WTC11 (cell line): ENCODE measurements at regions not wholly inside any gene's neighbourhood (a gene's known extent, or its start where the extent isn't known, plus 50 kb on each side); places are given as distances from the start of the nearest gene placed in this dataset.
A peak's percentile ranks its signal among the peaks of the same experiment; 100 is the strongest.

Experiments used
- ATAC-seq: fragments of 200-7000 bp; cut with Tn5 transposase; 2 replicates; pipeline ENCODE4 v1.10.0; 2021; ENCODE audit warnings: mild to moderate bottlenecking, moderate library complexity
- CTCF ChIA-PET: fragments of 300-600 bp; sonication (Branson Sonifier 250); formaldehyde crosslinking; loops from one replicate; lab custom pipeline; 2021; ENCODE audit warnings: antibody characterized with exemption; lab: Charles Lee
- POLR2A ChIA-PET: fragments of 350-600 bp; sonication (Branson Sonifier 250); formaldehyde crosslinking; loops from one replicate; lab custom pipeline; 2021; ENCODE audit warnings: antibody characterized with exemption; lab: Charles Lee
- DNase-seq: peaks from one replicate; pipeline ENCODE4 v3.0.0; 2021; ENCODE audit warnings: low spot score
- H3K27ac Mint-ChIP-seq: 2 replicates; pipeline ENCODE4 v1.8.0; 2021; ENCODE audit warnings: mixed read lengths
- H3K27me3 Mint-ChIP-seq: 2 replicates; pipeline ENCODE4 v1.8.0; 2021; ENCODE audit warnings: low read depth, mild to moderate bottlenecking, moderate library complexity, mixed read lengths
- H3K36me3 Mint-ChIP-seq: 2 replicates; pipeline ENCODE4 v1.8.0; 2021; ENCODE audit warnings: mixed read lengths
- H3K4me1 Mint-ChIP-seq: 2 replicates; pipeline ENCODE4 v1.8.0; 2022; ENCODE audit warnings: mixed read lengths
- H3K4me3 Mint-ChIP-seq: 2 replicates; pipeline ENCODE4 v1.8.0; 2021; ENCODE audit warnings: mild to moderate bottlenecking, moderate library complexity, mixed read lengths
- H3K9me3 Mint-ChIP-seq: 2 replicates; pipeline ENCODE4 v1.8.0; 2021; ENCODE audit warnings: mixed read lengths
- FOXJ3 ChIP-seq: sonication (generic); formaldehyde crosslinking; IDR thresholded peaks from 2 replicates; pipeline ENCODE4 v1.9.0; 2021; ENCODE audit warnings: missing genetic modification reagents, mild to moderate bottlenecking, borderline replicate concordance
- FOXP1 ChIP-seq: sonication (generic); formaldehyde crosslinking; IDR thresholded peaks from 2 replicates; pipeline ENCODE4 v1.8.0; 2022; ENCODE audit warnings: missing genetic modification reagents, mild to moderate bottlenecking, moderate library complexity, borderline replicate concordance
- GABPB1 ChIP-seq: sonication (generic); formaldehyde crosslinking; IDR thresholded peaks from 2 replicates; pipeline ENCODE4 v1.8.1; 2023; ENCODE audit warnings: mild to moderate bottlenecking, missing genetic modification reagents
- MXD4 ChIP-seq: fragments of 250-450 bp; sonication (Bioruptor Pico); IDR thresholded peaks from 2 replicates; pipeline ENCODE4 v1.8.0; 2021; ENCODE audit warnings: mild to moderate bottlenecking, moderate library complexity, borderline replicate concordance
- NFATC4 ChIP-seq: fragments of 250-450 bp; sonication (Bioruptor Pico); IDR thresholded peaks from 2 replicates; pipeline ENCODE4 v1.9.0; 2021; ENCODE audit warnings: mild to moderate bottlenecking
- NR3C1 ChIP-seq: sonication (generic); formaldehyde crosslinking; conservative IDR thresholded peaks from 2 replicates; pipeline ENCODE4 v1.8.1; 2023; ENCODE audit warnings: low read depth, mild to moderate bottlenecking, missing genetic modification reagents
- PRDM15 ChIP-seq: sonication (generic); formaldehyde crosslinking; IDR thresholded peaks from 2 replicates; pipeline ENCODE4 v1.8.0; 2022; ENCODE audit warnings: missing genetic modification reagents
- PRRX2 ChIP-seq: fragments of 250-450 bp; sonication (Bioruptor Pico); IDR thresholded peaks from 2 replicates; pipeline ENCODE4 v1.8.0; 2021; ENCODE audit warnings: mild to moderate bottlenecking
- SMAD3 ChIP-seq: sonication (generic); formaldehyde crosslinking; IDR thresholded peaks from 2 replicates; pipeline ENCODE4 v1.8.0; 2022; ENCODE audit warnings: missing genetic modification reagents, mild to moderate bottlenecking, borderline replicate concordance
- ZBTB43 ChIP-seq: sonication (generic); formaldehyde crosslinking; IDR thresholded peaks from 2 replicates; pipeline ENCODE4 v1.8.1; 2023; ENCODE audit warnings: mild to moderate bottlenecking, missing genetic modification reagents
- ZNF232 ChIP-seq: sonication (generic); formaldehyde crosslinking; IDR thresholded peaks from 2 replicates; pipeline ENCODE4 v1.8.0; 2022; ENCODE audit warnings: mild to moderate bottlenecking, missing genetic modification reagents
- ZNF263 ChIP-seq: sonication (generic); formaldehyde crosslinking; IDR thresholded peaks from 2 replicates; pipeline ENCODE4 v1.8.1; 2022; ENCODE audit warnings: low read depth, mild to moderate bottlenecking, moderate library complexity, missing genetic modification reagents
- ZNF425 ChIP-seq: fragments of 250-450 bp; sonication (Bioruptor Pico); conservative IDR thresholded peaks from 2 replicates; pipeline ENCODE4 v1.9.0; 2021; ENCODE audit warnings: mild to moderate bottlenecking
- TF ChIP-seq, protein P1 (sequence below): sonication (generic); formaldehyde crosslinking; IDR thresholded peaks from 2 replicates; pipeline ENCODE4 v1.8.1; 2023; ENCODE audit warnings: mild to moderate bottlenecking, missing genetic modification reagents, borderline replicate concordance
- TF ChIP-seq, protein P2 (sequence below): sonication (generic); formaldehyde crosslinking; IDR thresholded peaks from 2 replicates; pipeline ENCODE4 v1.8.1; 2023; ENCODE audit warnings: mild to moderate bottlenecking, missing genetic modification reagents, moderate library complexity
- TF ChIP-seq, protein P3 (sequence below): sonication (generic); formaldehyde crosslinking; IDR thresholded peaks from 2 replicates; pipeline ENCODE4 v1.8.1; 2023; ENCODE audit warnings: mild to moderate bottlenecking, missing genetic modification reagents, moderate library complexity
- TF ChIP-seq, protein P4 (sequence below): fragments of 200-600 bp; IDR thresholded peaks from 2 replicates; pipeline ENCODE4 v1.8.0; 2022; ENCODE audit warnings: antibody characterized with exemption

- TF ChIP-seq, protein P1, sequence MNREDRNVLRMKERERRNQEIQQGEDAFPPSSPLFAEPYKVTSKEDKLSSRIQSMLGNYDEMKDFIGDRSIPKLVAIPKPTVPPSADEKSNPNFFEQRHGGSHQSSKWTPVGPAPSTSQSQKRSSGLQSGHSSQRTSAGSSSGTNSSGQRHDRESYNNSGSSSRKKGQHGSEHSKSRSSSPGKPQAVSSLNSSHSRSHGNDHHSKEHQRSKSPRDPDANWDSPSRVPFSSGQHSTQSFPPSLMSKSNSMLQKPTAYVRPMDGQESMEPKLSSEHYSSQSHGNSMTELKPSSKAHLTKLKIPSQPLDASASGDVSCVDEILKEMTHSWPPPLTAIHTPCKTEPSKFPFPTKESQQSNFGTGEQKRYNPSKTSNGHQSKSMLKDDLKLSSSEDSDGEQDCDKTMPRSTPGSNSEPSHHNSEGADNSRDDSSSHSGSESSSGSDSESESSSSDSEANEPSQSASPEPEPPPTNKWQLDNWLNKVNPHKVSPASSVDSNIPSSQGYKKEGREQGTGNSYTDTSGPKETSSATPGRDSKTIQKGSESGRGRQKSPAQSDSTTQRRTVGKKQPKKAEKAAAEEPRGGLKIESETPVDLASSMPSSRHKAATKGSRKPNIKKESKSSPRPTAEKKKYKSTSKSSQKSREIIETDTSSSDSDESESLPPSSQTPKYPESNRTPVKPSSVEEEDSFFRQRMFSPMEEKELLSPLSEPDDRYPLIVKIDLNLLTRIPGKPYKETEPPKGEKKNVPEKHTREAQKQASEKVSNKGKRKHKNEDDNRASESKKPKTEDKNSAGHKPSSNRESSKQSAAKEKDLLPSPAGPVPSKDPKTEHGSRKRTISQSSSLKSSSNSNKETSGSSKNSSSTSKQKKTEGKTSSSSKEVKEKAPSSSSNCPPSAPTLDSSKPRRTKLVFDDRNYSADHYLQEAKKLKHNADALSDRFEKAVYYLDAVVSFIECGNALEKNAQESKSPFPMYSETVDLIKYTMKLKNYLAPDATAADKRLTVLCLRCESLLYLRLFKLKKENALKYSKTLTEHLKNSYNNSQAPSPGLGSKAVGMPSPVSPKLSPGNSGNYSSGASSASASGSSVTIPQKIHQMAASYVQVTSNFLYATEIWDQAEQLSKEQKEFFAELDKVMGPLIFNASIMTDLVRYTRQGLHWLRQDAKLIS: no peak
- no peak for TF ChIP-seq GABPB1 (CRISPR knock-in tag)
- no peak for TF ChIP-seq ZNF425 (CRISPR knock-in tag)
- TF ChIP-seq FOXJ3 (CRISPR knock-in tag): no peak
- TF ChIP-seq, all 79 proteins: peak for 0
These were observed 305.9 kb downstream of the CYLC2 start (continued) for GRCh38 chr9:103301051-103301450.

DNA sequence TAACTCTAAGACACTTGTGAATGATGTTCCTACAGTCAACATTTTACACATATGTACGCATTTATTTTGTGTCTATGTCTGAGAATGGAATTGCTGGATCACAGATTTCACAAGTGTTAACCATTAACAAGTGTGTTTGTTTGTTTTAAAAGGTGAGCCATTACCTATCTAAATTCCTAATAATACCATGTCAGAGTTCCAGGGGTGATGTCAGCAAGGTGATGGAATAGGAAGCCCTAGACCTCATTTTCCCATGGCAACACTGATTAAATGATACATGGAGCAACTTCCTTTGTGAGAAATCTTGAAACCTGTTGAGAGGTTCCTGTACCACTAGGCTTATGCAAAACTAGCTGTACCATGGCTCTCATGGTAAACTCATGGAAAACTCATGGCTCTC, 309.7 kb downstream of the CYLC2 start:
- ChIA-PET POLR2A (no interaction called here), CTCF (no interaction called here)
- Mint-ChIP-seq H3K27me3 (peaks cover 4% of the 10 kb centered on the region; the same call in 1 of the 2 replicates), H3K27ac (no peak overlapping the region), H3K36me3 (no peaks in the 10 kb centered on the region), H3K4me1 (no peaks in the 10 kb centered on the region), H3K4me3 (no peak overlapping the region), H3K9me3 (peaks cover 17% of the 10 kb centered on the region)
- no peak for DNase-seq
- no peak for ATAC-seq
- TF ChIP-seq, protein P2, sequence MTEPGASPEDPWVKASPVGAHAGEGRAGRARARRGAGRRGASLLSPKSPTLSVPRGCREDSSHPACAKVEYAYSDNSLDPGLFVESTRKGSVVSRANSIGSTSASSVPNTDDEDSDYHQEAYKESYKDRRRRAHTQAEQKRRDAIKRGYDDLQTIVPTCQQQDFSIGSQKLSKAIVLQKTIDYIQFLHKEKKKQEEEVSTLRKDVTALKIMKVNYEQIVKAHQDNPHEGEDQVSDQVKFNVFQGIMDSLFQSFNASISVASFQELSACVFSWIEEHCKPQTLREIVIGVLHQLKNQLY (CRISPR knock-in tag): no peak
- TF ChIP-seq SMAD3 (CRISPR knock-in tag) (no peak), ZNF263 (CRISPR knock-in tag) (no peak), NR3C1 (CRISPR knock-in tag) (no peak), ZBTB43 (CRISPR knock-in tag) (no peak), ZNF232 (CRISPR knock-in tag) (no peak), PRRX2 (CRISPR knock-in tag) (no peak), FOXJ3 (CRISPR knock-in tag) (no peak), FOXP1 (CRISPR knock-in tag) (no peak)

DNA sequence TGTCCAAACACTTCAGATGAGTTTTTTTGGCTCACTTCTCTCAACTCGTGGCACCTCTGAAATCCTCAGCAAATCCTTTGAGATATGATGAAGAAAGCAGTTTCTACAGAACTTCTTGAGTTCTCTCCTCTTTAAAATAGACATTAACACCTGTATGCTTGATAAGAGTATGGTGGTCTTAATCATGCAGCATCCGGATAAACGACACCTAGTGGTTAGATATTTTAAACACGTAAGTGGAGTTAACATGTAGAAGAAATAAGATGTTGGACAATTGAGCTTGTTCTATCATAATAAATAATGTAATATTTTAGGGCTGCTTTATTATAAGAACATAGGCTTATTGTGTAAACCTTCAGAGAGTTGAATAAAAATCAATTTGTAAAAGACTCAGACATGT, 324.8 kb downstream of the CYLC2 start:
- Mint-ChIP-seq H3K27me3 (no peaks in the 10 kb centered on the region), H3K36me3 (no peaks in the 10 kb centered on the region), H3K4me3 (no peak overlapping the region), H3K9me3 (no peaks in the 10 kb centered on the region), H3K4me1 (no peaks in the 10 kb centered on the region), H3K27ac (no peak overlapping the region)
- ChIA-PET CTCF (interaction anchor here (0.6 to 1.5 kb wide), 7 partner anchors 9 to 167 kb away, joined by 3 to 13 read pairs (median 4); no protein-coding TSS in a partner anchor), POLR2A (no interaction called here)
- ATAC-seq: no peak
- TF ChIP-seq, protein P3, sequence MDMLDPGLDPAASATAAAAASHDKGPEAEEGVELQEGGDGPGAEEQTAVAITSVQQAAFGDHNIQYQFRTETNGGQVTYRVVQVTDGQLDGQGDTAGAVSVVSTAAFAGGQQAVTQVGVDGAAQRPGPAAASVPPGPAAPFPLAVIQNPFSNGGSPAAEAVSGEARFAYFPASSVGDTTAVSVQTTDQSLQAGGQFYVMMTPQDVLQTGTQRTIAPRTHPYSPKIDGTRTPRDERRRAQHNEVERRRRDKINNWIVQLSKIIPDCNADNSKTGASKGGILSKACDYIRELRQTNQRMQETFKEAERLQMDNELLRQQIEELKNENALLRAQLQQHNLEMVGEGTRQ (CRISPR knock-in tag): no peak
- TF ChIP-seq, protein P4, sequence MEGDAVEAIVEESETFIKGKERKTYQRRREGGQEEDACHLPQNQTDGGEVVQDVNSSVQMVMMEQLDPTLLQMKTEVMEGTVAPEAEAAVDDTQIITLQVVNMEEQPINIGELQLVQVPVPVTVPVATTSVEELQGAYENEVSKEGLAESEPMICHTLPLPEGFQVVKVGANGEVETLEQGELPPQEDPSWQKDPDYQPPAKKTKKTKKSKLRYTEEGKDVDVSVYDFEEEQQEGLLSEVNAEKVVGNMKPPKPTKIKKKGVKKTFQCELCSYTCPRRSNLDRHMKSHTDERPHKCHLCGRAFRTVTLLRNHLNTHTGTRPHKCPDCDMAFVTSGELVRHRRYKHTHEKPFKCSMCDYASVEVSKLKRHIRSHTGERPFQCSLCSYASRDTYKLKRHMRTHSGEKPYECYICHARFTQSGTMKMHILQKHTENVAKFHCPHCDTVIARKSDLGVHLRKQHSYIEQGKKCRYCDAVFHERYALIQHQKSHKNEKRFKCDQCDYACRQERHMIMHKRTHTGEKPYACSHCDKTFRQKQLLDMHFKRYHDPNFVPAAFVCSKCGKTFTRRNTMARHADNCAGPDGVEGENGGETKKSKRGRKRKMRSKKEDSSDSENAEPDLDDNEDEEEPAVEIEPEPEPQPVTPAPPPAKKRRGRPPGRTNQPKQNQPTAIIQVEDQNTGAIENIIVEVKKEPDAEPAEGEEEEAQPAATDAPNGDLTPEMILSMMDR: peak; percentile 7; the same call in 1 of the 2 replicates
- TF ChIP-seq MXD4: no peak
- no peak for TF ChIP-seq PRDM15 (CRISPR knock-in tag)
- no peak for TF ChIP-seq NFATC4 (CRISPR knock-in tag)
- no peak for DNase-seq
